IMR-90 (cell line): ENCODE measurements at regions not wholly inside any gene's neighbourhood (a gene's known extent, or its start where the extent isn't known, plus 50 kb on each side); places are given as distances from the start of the nearest gene placed in this dataset.

ENCODE experiments used
- ATAC-seq: fragments of 200-7000 bp; cut with Tn5 transposase; 2 replicates; pipeline ENCODE4 v1.9.1; 2020; ENCODE audit warnings: low read depth, mild to moderate bottlenecking, moderate library complexity
- BruUV-seq: library from RNA; stranded (reverse); fragments of 400-500 nt; replicated peaks from 2 replicates; lab custom pipeline; 2021; lab: Mats Ljungman, UMichigan
- CTCF ChIA-PET: fragments of 300-600 bp; formaldehyde crosslinking; extraction: SDS; loops from one replicate; lab custom pipeline; 2021; ENCODE audit warnings: antibody characterized with exemption; lab: Yijun Ruan, JAX
- POLR2A ChIA-PET: fragments of 300-600 bp; sonication (Branson Sonifier 250); formaldehyde crosslinking; loops from one replicate; lab custom pipeline; 2022; ENCODE audit warnings: antibody characterized with exemption; ENCODE audit not compliant: unreplicated experiment; lab: Charles Lee
- DNase-seq: peaks from one replicate; pipeline ENCODE4 v3.0.0; 2013
- H2AFZ ChIP-seq: replicated peaks from 2 replicates; pipeline ENCODE3; 2013; ENCODE audit warnings: low read length, mild to moderate bottlenecking; ENCODE audit not compliant: poor library complexity
- H2AK5ac ChIP-seq: 2 replicates; pipeline ENCODE4 v1.6.1; 2013; ENCODE audit warnings: low read depth, low read length, inconsistent platforms
- H2AK9ac ChIP-seq: replicated peaks from 2 replicates; pipeline ENCODE3; 2013; ENCODE audit warnings: mild to moderate bottlenecking, low read depth, low read length, moderate library complexity; ENCODE audit not compliant: poor library complexity
- H2BK120ac ChIP-seq: 2 replicates; pipeline ENCODE4 v1.6.1; 2013; ENCODE audit warnings: low read depth, low read length, inconsistent platforms
- H2BK15ac ChIP-seq: 3 replicates; pipeline ENCODE4 v1.6.1; 2013; ENCODE audit warnings: low read depth, low read length, inconsistent platforms
- H2BK20ac ChIP-seq: 2 replicates; pipeline ENCODE4 v1.6.1; 2013; ENCODE audit warnings: low read depth, mild to moderate bottlenecking, inconsistent platforms, low read length, moderate library complexity
- H2BK5ac ChIP-seq: 2 replicates; pipeline ENCODE4 v1.6.1; 2013; ENCODE audit warnings: mild to moderate bottlenecking, low read depth, low read length, inconsistent platforms; ENCODE audit not compliant: poor library complexity, severe bottlenecking
- H3K14ac ChIP-seq: replicated peaks from 2 replicates; pipeline ENCODE4 v1.6.1; 2013; ENCODE audit warnings: low read depth, low read length, inconsistent platforms
- H3K18ac ChIP-seq: 2 replicates; pipeline ENCODE4 v1.6.1; 2013; ENCODE audit warnings: low read depth, low read length, control low read depth
- H3K23ac ChIP-seq: 2 replicates; pipeline ENCODE4 v1.6.1; 2013; ENCODE audit warnings: low read depth, low read length, inconsistent platforms
- H3K27ac ChIP-seq: 2 replicates; pipeline ENCODE4 v1.5.1; 2013; ENCODE audit warnings: mild to moderate bottlenecking, control low read depth, low read length; ENCODE audit not compliant: insufficient read depth
- H3K27me3 ChIP-seq: 2 replicates; pipeline ENCODE4 v1.6.1; 2013; ENCODE audit warnings: low read length; ENCODE audit not compliant: control insufficient read depth, insufficient read depth
- H3K36me3 ChIP-seq: 2 replicates; pipeline ENCODE4 v1.6.1; 2013; ENCODE audit warnings: low read length, mixed read lengths; ENCODE audit not compliant: control insufficient read depth, insufficient read depth
- H3K4ac ChIP-seq: 2 replicates; pipeline ENCODE4 v1.6.1; 2013; ENCODE audit warnings: low read depth, low read length, inconsistent platforms
- H3K4me1 ChIP-seq: 2 replicates; pipeline ENCODE4 v1.6.1; 2013; ENCODE audit warnings: low read length, mixed read lengths; ENCODE audit not compliant: control insufficient read depth, insufficient read depth
- H3K4me2 ChIP-seq: 2 replicates; pipeline ENCODE4 v1.6.1; 2013; ENCODE audit warnings: low read depth, mild to moderate bottlenecking, control low read depth, low read length, moderate library complexity
- H3K4me3 ChIP-seq: 2 replicates; pipeline ENCODE4 v1.5.1; 2013; ENCODE audit warnings: low read depth, mild to moderate bottlenecking, control low read depth, low read length, moderate library complexity; ENCODE audit not compliant: insufficient read depth
- H3K56ac ChIP-seq: 2 replicates; pipeline ENCODE4 v1.6.1; 2013; ENCODE audit warnings: low read length, inconsistent platforms; ENCODE audit not compliant: insufficient read depth; ENCODE audit errors: extremely low read depth
- H3K79me1 ChIP-seq, 2 experiments: 2 replicates each; pipeline ENCODE4 v1.6.1; 2013; ENCODE audit warnings: low read length in 2 of 2, inconsistent platforms in 1 of 2, low read depth in 1 of 2
- H3K9ac ChIP-seq: 2 replicates; pipeline ENCODE4 v1.6.1; 2013; ENCODE audit warnings: low read depth, low read length, control low read depth
- H3K9me1 ChIP-seq: 2 replicates; pipeline ENCODE4 v1.6.1; 2013; ENCODE audit warnings: low read length, inconsistent platforms; ENCODE audit not compliant: insufficient read depth
- H3K9me3 ChIP-seq: 2 replicates; pipeline ENCODE4 v1.6.1; 2013; ENCODE audit warnings: low read length; ENCODE audit not compliant: control insufficient read depth, insufficient read depth
- H4K20me1 ChIP-seq: 2 replicates; pipeline ENCODE4 v1.6.1; 2013; ENCODE audit warnings: low read length, inconsistent platforms; ENCODE audit not compliant: insufficient read depth
- H4K5ac ChIP-seq: 2 replicates; pipeline ENCODE4 v1.6.1; 2013; ENCODE audit warnings: mild to moderate bottlenecking, low read depth, low read length, control low read depth
- H4K8ac ChIP-seq, 2 experiments: 2 replicates each; pipeline ENCODE4 v1.6.1; 2013; ENCODE audit warnings: low read depth in 2 of 2, low read length in 2 of 2, control low read depth in 1 of 2, inconsistent platforms in 1 of 2
- H4K91ac ChIP-seq: 2 replicates; pipeline ENCODE4 v1.6.1; 2013; ENCODE audit warnings: low read depth, low read length, inconsistent platforms; ENCODE audit not compliant: insufficient read depth
- BHLHE40 ChIP-seq: fragments of 150-350 bp; IDR thresholded peaks from 2 replicates; pipeline ENCODE4 v1.6.1; 2016; ENCODE audit warnings: mild to moderate bottlenecking, low read depth, low read length
- CEBPB ChIP-seq: IDR thresholded peaks from 2 replicates; pipeline ENCODE4 v1.6.1; 2012; ENCODE audit warnings: low read depth, low read length, improper control_type of control experiment
- CHD1 ChIP-seq: IDR thresholded peaks from 2 replicates; pipeline ENCODE4 v1.6.1; 2012; ENCODE audit warnings: low read depth, low read length, improper control_type of control experiment
- CTCF ChIP-seq: conservative IDR thresholded peaks from 2 replicates; pipeline ENCODE4 v1.5.1; 2012; ENCODE audit warnings: mild to moderate bottlenecking, low read depth, low read length, improper control_type of control experiment
- ELK1 ChIP-seq: fragments of 150-350 bp; IDR thresholded peaks from 2 replicates; pipeline ENCODE4 v1.6.1; 2016; ENCODE audit warnings: low read depth, mild to moderate bottlenecking, low read length, moderate library complexity, borderline replicate concordance
- FOS ChIP-seq: fragments of 150-350 bp; IDR thresholded peaks from 2 replicates; pipeline ENCODE4 v1.6.1; 2016; ENCODE audit warnings: low read depth, low read length
- MAFK ChIP-seq: IDR thresholded peaks from 2 replicates; pipeline ENCODE4 v1.6.1; 2012; ENCODE audit warnings: low read depth, low read length, improper control_type of control experiment
- MAZ ChIP-seq: IDR thresholded peaks from 2 replicates; pipeline ENCODE4 v1.6.1; 2012; ENCODE audit warnings: low read depth, mild to moderate bottlenecking, low read length, improper control_type of control experiment, moderate library complexity, borderline replicate concordance
- MXI1 ChIP-seq: IDR thresholded peaks from 2 replicates; pipeline ENCODE4 v1.6.1; 2012; ENCODE audit warnings: low read depth, mild to moderate bottlenecking, low read length, moderate library complexity, borderline replicate concordance
- NFE2L2 ChIP-seq: fragments of 150-350 bp; IDR thresholded peaks from 2 replicates; pipeline ENCODE4 v1.6.1; 2016; ENCODE audit warnings: low read depth, mild to moderate bottlenecking, low read length
- POLR2A ChIP-seq: IDR thresholded peaks from 2 replicates; pipeline ENCODE4 v1.6.1; 2012; ENCODE audit warnings: mild to moderate bottlenecking, low read depth, low read length
- RAD21 ChIP-seq: IDR thresholded peaks from 2 replicates; pipeline ENCODE4 v1.6.1; 2012; ENCODE audit warnings: low read length, improper control_type of control experiment
- RCOR1 ChIP-seq: IDR thresholded peaks from 2 replicates; pipeline ENCODE4 v1.6.1; 2012; ENCODE audit warnings: mild to moderate bottlenecking, low read length, improper control_type of control experiment; ENCODE audit not compliant: insufficient replicate concordance
- RFX5 ChIP-seq: IDR thresholded peaks from 2 replicates; pipeline ENCODE4 v1.8.0; 2012; ENCODE audit warnings: low read depth, mild to moderate bottlenecking, low read length, moderate library complexity
- SMC3 ChIP-seq: fragments of 150-350 bp; IDR thresholded peaks from 2 replicates; pipeline ENCODE4 v1.6.1; 2016; ENCODE audit warnings: low read depth, mild to moderate bottlenecking, antibody characterized with exemption, low read length, moderate library complexity
- USF2 ChIP-seq: fragments of 150-350 bp; IDR thresholded peaks from 2 replicates; pipeline ENCODE4 v1.6.1; 2017; ENCODE audit warnings: mild to moderate bottlenecking, antibody characterized with exemption, low read length, low read depth
- WGBS, 2 experiments: methylation state at CpG; one replicate each; pipeline versions ENCODE4 v1.1.5 to v1.1.7; 2013; ENCODE audit warnings: missing lambda C conversion rate in 2 of 2; ENCODE audit not compliant: insufficient read length in 1 of 2; ENCODE audit errors: extremely low coverage in 2 of 2; 5-methylcytosine and 5-hydroxymethylcytosine counted together
- dilution Hi-C: fragments of 300-500 bp; cut with HindIII; formaldehyde crosslinking; loops from one replicate; pipeline ENCODE4 v1.14.3; 2018; ENCODE audit warnings: low sequenced_read_pairs; ENCODE audit not compliant: unreplicated experiment
- in situ Hi-C: fragments of 300-500 bp; cut with MboI; formaldehyde crosslinking; loops from 3 replicates; pipeline ENCODE4 v1.14.3; 2019; ENCODE audit warnings: low sequenced_read_pairs, inconsistent platforms, mixed read lengths
- intact Hi-C: fragments of 100-400 bp; cut with micrococcal nuclease; formaldehyde crosslinking; loops from 2 replicates; pipeline ENCODE4 v1.10.0; 2022

- no peak overlapping the region for H3K4me2 ChIP-seq
- H3K27me3 ChIP-seq, result no peaks in the 10 kb centered on the region
- no peak overlapping the region for H2BK15ac ChIP-seq
- H4K20me1 ChIP-seq, result no peaks in the 10 kb centered on the region
- no peak overlapping the region for H3K23ac ChIP-seq
- H3K79me1 ChIP-seq, result no peaks in the 10 kb centered on the region
- no peak overlapping the region for H3K9ac ChIP-seq
- no peaks in the 10 kb centered on the region for H3K9me1 ChIP-seq
- no peak overlapping the region for H4K91ac ChIP-seq
- no peak for DNase-seq
- H3K4me1 ChIP-seq, result no peaks in the 10 kb centered on the region
- no peak overlapping the region for H2BK120ac ChIP-seq
- no peak overlapping the region for H2AFZ ChIP-seq
- ChIA-PET CTCF (no interaction called here), POLR2A (no interaction called here)
- H3K36me3 ChIP-seq, result no peaks in the 10 kb centered on the region
- H4K8ac ChIP-seq, result no peak overlapping the region
- H3K4me3 ChIP-seq, result no peak overlapping the region
- H3K4ac ChIP-seq, result no peak overlapping the region
- dilution Hi-C loops (no loop called here), in situ Hi-C loops (loop anchor here (10.0 to 25.0 kb wide), 2 partner anchors 365 to 713 kb away; no protein-coding TSS in a partner anchor), intact Hi-C loops (no loop called here)
- no peak overlapping the region for H3K14ac ChIP-seq
- no peak overlapping the region for H4K5ac ChIP-seq
- H2BK20ac ChIP-seq, result no peak overlapping the region
- no peak overlapping the region for H3K56ac ChIP-seq
- no peak overlapping the region for H2BK5ac ChIP-seq
- H3K9me3 ChIP-seq, result no peaks in the 10 kb centered on the region
- no CpG with 5 or more reads among the region's 2 CpGs for WGBS, 2 experiments
- no peak for ATAC-seq
- TF ChIP-seq RAD21, result no peak
- no peak for TF ChIP-seq CHD1
- no peak for TF ChIP-seq NFE2L2
- no peak for TF ChIP-seq POLR2A
- no peak for TF ChIP-seq MAZ
- no peak for TF ChIP-seq CTCF
- no peak for TF ChIP-seq RCOR1
- TF ChIP-seq FOS, result no peak
- no peak for TF ChIP-seq SMC3
- TF ChIP-seq MXI1, result no peak
- no peak for TF ChIP-seq CEBPB
- TF ChIP-seq MAFK, result no peak
- no peak for TF ChIP-seq BHLHE40
- TF ChIP-seq USF2, result no peak
- no peak for TF ChIP-seq RFX5
- TF ChIP-seq ELK1, result no peak
- H2AK5ac ChIP-seq, result no peak overlapping the region; the same call in 1 of the 2 replicates
- no peak overlapping the region for H3K18ac ChIP-seq
- BruUV-seq, result no TSS peak
- no peak overlapping the region for H2AK9ac ChIP-seq
- H3K27ac ChIP-seq, result no peak overlapping the region
Observed at GRCh38 chr6:54700158-54700557, 146.4 kb upstream of the FAM83B start.
